DMS 273 (cell line): ENCODE measurements at regions not wholly inside any gene's neighbourhood (a gene's known extent, or its start where the extent isn't known, plus 50 kb on each side); places are given as distances from the start of the nearest gene placed in this dataset.

Experiments
- DNase-seq: peaks from one replicate; lab custom pipeline; 2025; ENCODE audit not compliant: unreplicated experiment; lab: John Stamatoyannopoulos, UW

GRCh38 chr3:177426878-177427495, 229.7 kb upstream of the TBL1XR1 start:
- DNase-seq: no peak

DNA sequence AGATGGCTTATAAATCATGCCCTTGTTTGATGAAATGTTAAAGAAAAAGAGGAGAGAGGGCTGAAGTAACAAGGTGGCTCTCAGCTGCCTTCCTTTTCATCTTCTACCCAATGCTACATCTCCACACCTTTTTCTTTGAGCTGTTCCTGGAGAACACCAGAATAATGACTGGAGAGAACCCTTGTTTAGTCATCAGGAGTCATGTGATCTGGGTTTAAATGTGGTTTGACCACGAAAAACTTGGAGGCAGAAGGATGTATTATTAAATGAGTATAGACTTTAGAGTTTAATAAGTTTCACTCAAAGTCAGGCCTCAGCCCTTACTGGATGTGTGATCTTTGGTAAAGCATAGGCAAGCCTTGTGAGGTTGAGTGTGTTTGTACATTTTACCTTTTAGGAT, 230.3 kb upstream of the TBL1XR1 start:
- DNase-seq: no peak

GRCh38 chr3:177429079-177429478, 231.8 kb upstream of the TBL1XR1 start:
- DNase-seq: no peak

DNA sequence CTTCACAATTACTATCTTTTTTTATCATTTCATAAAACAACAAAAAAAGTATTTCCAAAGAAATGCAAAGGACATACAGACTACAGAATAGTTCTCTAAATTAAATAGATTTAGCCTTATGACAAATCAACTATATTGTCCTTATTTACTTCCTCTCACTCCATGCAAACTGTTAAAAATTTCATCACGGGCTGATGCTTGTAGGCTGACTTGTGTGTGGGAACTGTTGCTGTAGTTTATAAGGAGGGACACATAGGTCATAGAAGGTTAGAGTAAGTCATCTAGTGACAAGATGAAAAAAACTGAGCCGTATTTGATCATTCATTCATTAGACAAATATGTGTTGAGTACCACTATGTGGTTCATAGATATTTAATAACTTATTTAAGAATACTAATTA, 232.5 kb upstream of the TBL1XR1 start:
- no peak for DNase-seq

GRCh38 chr3:177430653-177431052, 233.4 kb upstream of the TBL1XR1 start:
- DNase-seq: no peak

DNA sequence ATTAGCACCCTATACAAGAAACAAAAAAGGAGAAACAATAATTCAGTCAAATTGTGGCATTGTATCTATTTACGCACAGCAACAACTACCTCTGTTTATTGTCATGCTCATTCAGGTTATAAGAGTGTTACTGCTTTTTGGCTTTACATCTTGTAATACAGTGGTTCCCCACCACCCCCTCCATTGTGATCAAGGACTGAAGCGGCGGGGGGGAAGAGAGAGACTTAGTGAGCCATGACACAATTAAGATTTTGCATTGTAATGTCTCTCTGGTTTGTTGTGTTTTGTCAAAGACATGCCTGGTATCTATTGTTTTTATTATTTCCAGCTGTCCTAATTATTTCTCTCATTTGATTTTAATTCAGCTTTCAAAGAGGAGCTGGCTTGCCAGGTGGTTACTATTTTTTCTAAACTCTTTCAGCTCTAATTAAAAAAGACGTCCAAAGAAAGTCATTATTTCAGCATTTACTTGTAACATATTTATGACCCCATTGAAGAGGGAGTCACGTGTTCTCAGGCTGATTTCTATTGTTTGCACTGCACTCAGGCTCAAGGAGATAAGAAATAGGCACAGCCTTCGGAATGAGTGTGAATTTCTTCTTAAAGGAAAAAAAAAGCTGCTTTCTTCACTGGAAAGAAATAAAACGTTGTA, 234.4 kb upstream of the TBL1XR1 start:
- no peak for DNase-seq

DNA sequence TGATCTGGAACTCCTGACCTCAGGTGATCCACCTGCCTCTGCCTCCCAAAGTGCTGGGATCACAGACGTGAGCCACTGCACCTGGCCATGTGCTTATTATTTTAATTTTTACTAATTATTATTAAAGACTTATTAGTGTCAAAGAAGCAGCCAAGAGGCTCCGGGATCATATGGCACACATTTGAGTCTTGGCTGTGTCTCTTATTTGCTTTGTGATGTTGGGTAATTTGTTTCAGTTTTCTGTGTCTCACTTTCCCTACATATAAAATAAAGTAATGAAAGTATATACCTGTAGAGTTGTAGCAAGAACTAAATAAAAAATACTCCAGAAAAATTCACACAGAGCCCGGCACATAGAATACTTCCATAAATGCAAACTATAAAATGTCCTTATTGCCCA, 238.0 kb upstream of the TBL1XR1 start:
- DNase-seq: no peak

DNA sequence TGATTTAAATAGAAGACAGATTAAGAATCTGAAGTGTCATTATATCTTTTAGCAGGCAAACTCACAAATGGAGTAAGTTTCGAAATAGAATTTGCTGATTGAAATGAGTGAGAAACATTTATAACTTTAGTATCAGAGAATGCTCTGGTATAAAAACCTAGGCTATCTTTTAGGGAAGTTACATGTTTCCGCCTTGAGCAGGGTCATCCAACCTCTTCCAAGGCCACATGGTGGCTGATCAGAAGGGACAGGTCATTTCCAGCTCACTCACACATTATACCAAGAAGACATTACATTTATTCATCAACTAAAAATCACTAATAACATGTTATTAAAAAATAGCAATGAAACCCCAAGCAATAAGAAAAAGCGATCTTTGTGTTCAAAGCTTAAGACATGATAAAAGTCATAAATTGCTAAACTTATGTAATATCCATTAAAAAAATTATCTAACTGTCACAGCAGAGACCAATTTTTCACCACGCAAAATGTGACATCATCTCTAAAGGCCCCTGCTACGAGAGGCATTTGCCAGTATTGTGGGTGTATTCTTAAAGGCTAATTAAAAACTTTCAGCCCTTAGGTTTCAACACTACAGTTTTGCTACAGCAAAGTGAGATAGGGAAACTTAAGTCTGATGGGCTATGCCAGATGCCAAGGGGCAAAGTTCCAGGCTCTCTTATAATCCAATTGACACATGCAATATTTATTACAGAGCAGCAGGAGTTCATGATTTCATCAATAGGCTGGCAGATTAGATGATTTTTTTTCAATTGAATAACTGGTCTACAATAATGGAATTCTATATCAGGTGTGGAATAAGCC, 240.4 kb upstream of the TBL1XR1 start:
- DNase-seq: peak; percentile 26

- DNase-seq: no peak
These were observed 241.4 kb upstream of the TBL1XR1 start for GRCh38 chr3:177438596-177439220.

- DNase-seq: no peak
These were observed 242.5 kb upstream of the TBL1XR1 start for GRCh38 chr3:177439694-177440269.

DNA sequence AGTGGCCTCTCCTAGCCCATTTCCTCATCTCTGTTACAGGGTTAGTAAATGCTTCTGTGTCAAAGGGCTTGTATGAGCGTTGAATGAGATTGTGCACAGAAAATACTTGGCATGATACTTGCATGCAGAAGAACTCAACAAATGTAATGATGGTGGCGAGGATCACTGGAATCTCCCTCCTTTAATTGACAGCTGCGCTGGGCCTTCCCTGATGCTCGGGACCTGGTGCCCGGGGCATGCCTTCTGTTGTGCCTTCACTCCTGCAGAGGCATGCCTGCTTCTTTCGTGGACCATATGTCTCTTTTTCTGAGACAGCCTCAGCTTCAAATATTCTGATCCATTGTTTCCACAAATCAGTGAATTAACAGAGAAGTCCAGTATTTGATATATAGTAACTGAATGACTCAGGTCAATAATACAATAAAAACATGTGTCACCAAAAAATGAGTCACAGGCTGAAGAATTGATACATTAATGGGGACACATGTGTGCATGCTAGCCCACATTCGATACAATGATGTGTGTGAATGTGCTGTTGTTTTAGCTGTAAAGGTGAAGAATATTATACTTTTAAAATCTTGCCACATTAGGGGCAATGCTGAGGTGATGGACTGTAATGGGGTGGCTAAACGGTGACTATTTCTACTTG, 243.3 kb upstream of the TBL1XR1 start:
- DNase-seq: peak; percentile 93

GRCh38 chr3:177441276-177441812, 244.1 kb upstream of the TBL1XR1 start:
- DNase-seq: no peak

DNA sequence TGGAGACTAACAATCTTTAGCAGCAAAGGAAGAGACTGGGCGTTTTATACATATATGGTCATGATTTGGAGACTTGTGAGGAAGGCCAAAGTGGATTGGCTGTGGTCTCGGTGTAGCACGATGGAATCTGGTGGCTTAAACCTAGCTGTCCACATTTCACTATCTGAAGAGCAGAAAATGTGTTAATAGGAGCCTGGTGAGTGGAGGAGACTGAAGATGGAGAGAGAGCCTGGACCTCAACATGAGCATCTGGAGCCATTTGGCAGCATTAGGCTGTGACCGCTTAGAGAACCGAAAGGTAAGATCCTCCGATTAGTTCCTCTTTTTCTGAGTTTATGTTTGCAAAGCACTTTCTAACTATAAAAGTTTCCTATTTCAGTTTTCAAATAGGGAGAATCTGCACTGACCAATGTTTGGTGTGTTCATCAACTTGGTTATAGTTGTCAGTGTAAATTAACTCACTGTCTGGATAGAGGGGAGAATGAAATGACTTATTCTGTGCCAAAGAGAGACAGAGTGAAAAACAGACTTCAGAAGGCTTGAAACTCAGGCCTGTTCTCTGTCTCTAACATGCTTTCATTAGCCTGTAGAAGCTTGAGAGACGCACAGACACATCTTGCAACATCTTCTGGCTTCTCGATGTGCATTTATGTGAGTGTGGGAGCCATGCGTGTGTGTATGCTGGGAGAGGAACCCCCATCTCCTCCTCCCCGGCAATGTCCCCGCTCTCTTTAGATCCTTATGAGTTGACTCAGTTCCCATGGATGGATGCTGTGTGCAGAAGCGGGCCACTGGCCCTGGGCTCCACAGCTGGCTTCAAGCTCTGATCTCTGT, 244.7 kb upstream of the TBL1XR1 start:
- DNase-seq: peak; percentile 22

DNA sequence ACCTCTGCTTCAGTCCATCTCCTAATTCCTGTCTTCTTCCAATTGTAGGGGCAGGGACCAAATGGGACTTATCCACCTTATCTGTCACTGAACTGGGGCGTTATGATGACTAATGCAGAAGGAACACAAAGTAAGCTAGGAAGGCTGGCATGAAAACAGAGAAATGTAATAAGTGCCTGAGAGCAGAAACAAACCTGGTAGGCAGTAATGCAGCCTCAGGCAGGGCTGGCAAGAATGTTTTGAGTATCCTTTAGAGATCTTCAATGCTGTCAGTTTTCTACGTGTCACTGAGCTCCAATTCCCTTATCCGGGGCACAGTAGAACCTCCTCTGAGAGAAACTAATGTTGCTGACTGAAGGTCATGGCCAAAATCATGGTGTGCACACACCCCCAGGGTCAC, 246.2 kb upstream of the TBL1XR1 start:
- no peak for DNase-seq

- DNase-seq: no peak
These were observed 247.4 kb upstream of the TBL1XR1 start for GRCh38 chr3:177444696-177445095.

GRCh38 chr3:177445549-177445948, 248.3 kb upstream of the TBL1XR1 start:
- DNase-seq: no peak

DNA sequence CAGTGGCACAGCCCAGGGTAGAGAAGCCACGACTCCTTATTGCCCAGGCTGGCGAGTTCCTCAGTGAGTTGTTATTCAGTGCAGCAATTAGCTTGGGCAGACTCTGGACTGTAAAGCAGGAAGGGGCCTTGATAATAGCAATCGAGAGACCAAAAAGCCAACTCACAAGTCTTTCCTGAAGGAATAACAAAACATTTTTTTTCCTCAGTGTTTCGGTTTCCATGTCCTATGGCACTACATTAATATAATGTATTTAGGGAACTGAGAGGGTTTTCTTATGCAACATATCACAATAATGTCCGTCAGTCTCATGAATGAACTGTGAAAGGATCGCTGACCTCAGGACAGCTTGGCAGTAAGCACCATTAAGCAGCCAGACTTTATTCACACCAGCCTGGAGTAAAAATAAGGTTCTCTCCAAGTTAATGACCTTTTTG, 248.9 kb upstream of the TBL1XR1 start:
- no peak for DNase-seq

DNA sequence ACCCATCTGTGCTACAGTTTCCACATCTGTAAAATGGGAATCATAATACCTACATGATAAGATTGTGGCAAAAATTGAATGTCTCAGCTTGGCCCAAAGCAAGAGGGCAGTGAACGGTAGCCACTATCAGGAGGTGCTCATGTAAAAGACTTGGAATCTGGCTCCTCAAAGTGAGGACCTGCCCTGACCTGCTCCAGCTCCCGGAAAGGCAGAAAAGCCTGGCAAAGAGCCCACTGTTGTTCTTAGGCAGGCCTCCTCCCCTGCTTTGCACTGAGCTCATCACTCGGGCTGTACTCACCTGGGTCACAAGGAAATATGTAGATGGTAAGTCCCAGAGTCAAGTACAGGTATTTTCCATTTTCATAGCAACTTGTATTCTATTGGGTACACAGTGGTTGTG, 250.7 kb upstream of the TBL1XR1 start:
- peak; percentile 69 for DNase-seq

- no peak for DNase-seq
These were observed 251.7 kb upstream of the TBL1XR1 start for GRCh38 chr3:177448987-177449359.
